ENCODE measurements at regions not wholly inside any gene's neighbourhood (a gene's known extent, or its start where the extent isn't known, plus 50 kb on each side); places are given as distances from the start of the nearest gene placed in this dataset.

GRCh38 chr6:135557582-135557981 lies 60.0 kb upstream of the AHI1 start:
- no peak for TF ChIP-seq CTCF (IDR thresholded peaks at IDR 0.05; ENCODE audit: insufficient read depth, low read length, poor library complexity, severe bottlenecking)
- no peak for TF ChIP-seq EZH2phosphoT487 (conservative IDR thresholded peaks at IDR 0.05; ENCODE audit: low read length)

All from SU-DHL-6 (cell line).